ENCODE measurements at regions not wholly inside any gene's neighbourhood (a gene's known extent, or its start where the extent isn't known, plus 50 kb on each side); places are given as distances from the start of the nearest gene placed in this dataset.

GRCh38 chr10:10544890-10545289 is 472.8 kb upstream of the CELF2 start (continued):
- TF ChIP-seq PHF8 (IDR thresholded peaks at IDR 0.05; ENCODE audit: borderline replicate concordance, low read depth), result no peak
- TF ChIP-seq CHD2 (IDR thresholded peaks at IDR 0.05; ENCODE audit: low read length, partially characterized antibody), result no peak
- no peak for TF ChIP-seq FOSL2 (IDR thresholded peaks at IDR 0.05)
- TF ChIP-seq FOSL2 (CRISPR knock-in tag; IDR thresholded peaks at IDR 0.05), result no peak
- no peak for TF ChIP-seq CTCF (IDR thresholded peaks at IDR 0.05)
- TF ChIP-seq, protein P1, sequence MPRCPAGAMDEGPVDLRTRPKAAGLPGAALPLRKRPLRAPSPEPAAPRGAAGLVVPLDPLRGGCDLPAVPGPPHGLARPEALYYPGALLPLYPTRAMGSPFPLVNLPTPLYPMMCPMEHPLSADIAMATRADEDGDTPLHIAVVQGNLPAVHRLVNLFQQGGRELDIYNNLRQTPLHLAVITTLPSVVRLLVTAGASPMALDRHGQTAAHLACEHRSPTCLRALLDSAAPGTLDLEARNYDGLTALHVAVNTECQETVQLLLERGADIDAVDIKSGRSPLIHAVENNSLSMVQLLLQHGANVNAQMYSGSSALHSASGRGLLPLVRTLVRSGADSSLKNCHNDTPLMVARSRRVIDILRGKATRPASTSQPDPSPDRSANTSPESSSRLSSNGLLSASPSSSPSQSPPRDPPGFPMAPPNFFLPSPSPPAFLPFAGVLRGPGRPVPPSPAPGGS (IDR thresholded peaks at IDR 0.05), result no peak
- no peak for TF ChIP-seq CHD4 (IDR thresholded peaks at IDR 0.05; ENCODE audit: borderline replicate concordance)

- Histone ChIP-seq H3K4me1 (no peaks in the 10 kb centered on the region), H3K27ac (no peak overlapping the region), H3K4me3 (no peak overlapping the region), H3K4me2 (no peak overlapping the region), H3K9me3 (no peaks in the 10 kb centered on the region; the same call in 2 of the 3 replicates)
- ATAC-seq (no peak), FAIRE-seq (no peak), DNase-seq (ENCODE audit: low read depth in 1 of 2, low spot score in 1 of 2) (no peak)
- 2% methylated on average over 5 of the region's 5 CpGs for WGBS (ENCODE audit: missing lambda C conversion rate)
- ChIA-PET POLR2A (no interaction called here), CTCF (no interaction called here)
- TF ChIP-seq RARB (CRISPR knock-in tag; IDR thresholded peaks at IDR 0.05), result no peak
- no peak for TF ChIP-seq ZSCAN20 (CRISPR knock-in tag; IDR thresholded peaks at IDR 0.05)
- TF ChIP-seq ZNF302 (CRISPR knock-in tag; IDR thresholded peaks at IDR 0.05), result no peak
- no peak for TF ChIP-seq ESRRA (IDR thresholded peaks at IDR 0.05; ENCODE audit: borderline replicate concordance, low read length)
- TF ChIP-seq MYC (IDR thresholded peaks at IDR 0.05; ENCODE audit: borderline replicate concordance, low read length), result no peak
- TF ChIP-seq RAD21 (conservative IDR thresholded peaks at IDR 0.05 in 1 of 2, IDR thresholded peaks at IDR 0.05 in 1 of 2), result no peak
- TF ChIP-seq E2F6 (IDR thresholded peaks at IDR 0.05; ENCODE audit: borderline replicate concordance, low read depth), result no peak
- no peak for TF ChIP-seq EHF (CRISPR knock-in tag; IDR thresholded peaks at IDR 0.05)
- no peak for TF ChIP-seq HOXB5 (CRISPR knock-in tag; IDR thresholded peaks at IDR 0.05)
- no peak for TF ChIP-seq FOSB (CRISPR knock-in tag; IDR thresholded peaks at IDR 0.05)
- TF ChIP-seq KDM1A (IDR thresholded peaks at IDR 0.05; ENCODE audit: low read depth), result no peak
- TF ChIP-seq GATA3 (IDR thresholded peaks at IDR 0.05; ENCODE audit: borderline replicate concordance), result no peak
- no peak for TF ChIP-seq POLR2A (IDR thresholded peaks at IDR 0.05; ENCODE audit: low read length)
These were observed 471.9 kb upstream of the CELF2 start for GRCh38 chr10:10545771-10546170.

DNA sequence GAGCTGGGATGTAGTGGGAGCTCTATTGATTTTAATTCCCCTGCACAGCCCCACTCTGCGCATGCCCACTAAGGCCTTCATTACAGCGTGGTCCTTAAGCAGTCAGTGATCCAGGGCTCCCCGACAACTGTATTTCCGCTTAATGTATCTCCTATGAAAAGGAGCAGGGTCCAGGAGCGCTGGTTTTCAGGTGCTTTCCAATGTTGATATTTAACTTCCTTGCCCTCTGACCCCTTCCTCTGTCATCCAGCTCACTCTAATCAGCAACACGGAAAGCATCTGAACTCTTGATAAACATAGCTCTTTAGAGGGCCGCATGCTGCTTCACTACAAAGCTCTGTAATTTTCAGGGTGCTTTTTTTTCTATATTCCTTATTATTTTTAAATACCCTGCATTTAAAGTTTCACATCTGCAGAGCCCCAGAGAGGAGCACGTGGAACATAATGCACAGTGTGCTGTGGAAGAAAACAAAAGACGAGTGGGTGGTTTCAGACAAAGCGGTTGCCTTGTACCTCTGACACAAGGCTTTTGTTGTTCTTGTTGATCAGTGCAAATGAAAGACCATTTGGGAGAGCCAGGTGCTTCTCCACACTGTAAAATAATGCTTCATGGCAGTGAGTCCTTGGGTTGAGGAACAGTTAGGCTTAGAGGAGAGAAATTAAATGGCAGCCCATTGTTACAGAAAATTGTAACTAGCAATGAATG is 465.9 kb upstream of the CELF2 start:
- ATAC-seq, result no peak
- Histone ChIP-seq H3K4me2 (no peak overlapping the region), H3K27ac (no peak overlapping the region), H3K4me3 (no peak overlapping the region), H3K4me1 (no peaks in the 10 kb centered on the region), H3K9me3 (no peaks in the 10 kb centered on the region; the same call in 2 of the 3 replicates)
- FAIRE-seq, result no peak
- ChIA-PET CTCF (no interaction called here), POLR2A (no interaction called here)
- no peak for DNase-seq (ENCODE audit: low read depth in 1 of 2, low spot score in 1 of 2)
- no peak for TF ChIP-seq ZNF302 (CRISPR knock-in tag; IDR thresholded peaks at IDR 0.05)
- TF ChIP-seq KDM5A (IDR thresholded peaks at IDR 0.05), result no peak
- TF ChIP-seq EP300 (IDR thresholded peaks at IDR 0.05), result no peak
- no peak for TF ChIP-seq FOXS1 (CRISPR knock-in tag; IDR thresholded peaks at IDR 0.05)
- no peak for TF ChIP-seq RARB (CRISPR knock-in tag; IDR thresholded peaks at IDR 0.05)
- TF ChIP-seq FOSL2 (IDR thresholded peaks at IDR 0.05), result no peak
- no peak for TF ChIP-seq FOSL2 (CRISPR knock-in tag; IDR thresholded peaks at IDR 0.05)
- TF ChIP-seq ESRRA (IDR thresholded peaks at IDR 0.05; ENCODE audit: borderline replicate concordance, low read length), result no peak
- no peak for TF ChIP-seq NPAS2 (CRISPR knock-in tag; IDR thresholded peaks at IDR 0.05; ENCODE audit: borderline replicate concordance)
- TF ChIP-seq POLR2AphosphoS2 (conservative IDR thresholded peaks at IDR 0.05; ENCODE audit: low read length), result no peak
- no peak for TF ChIP-seq CEBPB (IDR thresholded peaks at IDR 0.05)
- no peak for TF ChIP-seq PBX3 (IDR thresholded peaks at IDR 0.05)
- no peak for TF ChIP-seq KDM1A (IDR thresholded peaks at IDR 0.05; ENCODE audit: low read depth)
- WGBS (ENCODE audit: missing lambda C conversion rate), result 20% methylated on average over 10 of the region's 10 CpGs
